Tibial nerve (tissue), 4 donors: ENCODE measurements at regions not wholly inside any gene's neighbourhood (a gene's known extent, or its start where the extent isn't known, plus 50 kb on each side); places are given as distances from the start of the nearest gene placed in this dataset.

Source experiments
- CTCF ChIP-seq, 5 experiments: fragments of 200-600 bp in 3 of 5; fragments of 450-650 bp in 2 of 5; sonication (generic) in 3 of 5; IDR thresholded peaks; one replicate each; pipeline ENCODE4 v1.5.1; 2016 to 2019; ENCODE audit warnings: antibody characterized with exemption in 5 of 5, mild to moderate bottlenecking in 3 of 5, moderate library complexity in 2 of 5
- EP300 ChIP-seq, 2 donors: sonication (generic); formaldehyde crosslinking; IDR thresholded peaks; one replicate each; pipeline ENCODE4 v1.6.1; 2017; ENCODE audit warnings: antibody characterized with exemption in 2 of 2, mild to moderate bottlenecking in 1 of 2
- POLR2A ChIP-seq, 2 donors: fragments of 450-650 bp; IDR thresholded peaks; one replicate each; pipeline ENCODE4 v1.6.1; 2017; ENCODE audit warnings: antibody characterized with exemption in 2 of 2, mild to moderate bottlenecking in 2 of 2, moderate library complexity in 2 of 2

- TF ChIP-seq CTCF (IDR thresholded peaks at IDR 0.05) (no peak), POLR2A (IDR thresholded peaks at IDR 0.05) (no peak), EP300 (IDR thresholded peaks at IDR 0.05) (no peak)
Measured at GRCh38 chr10:2874963-2875362, 192.4 kb upstream of the PFKP start.
